LNCAP (cell line): ENCODE measurements at regions not wholly inside any gene's neighbourhood (a gene's known extent, or its start where the extent isn't known, plus 50 kb on each side); places are given as distances from the start of the nearest gene placed in this dataset.

Experiments
- TF ChIP-seq, protein P1 (sequence below): fragments of 450-650 bp; IDR thresholded peaks from 2 replicates; pipeline ENCODE4 v1.5.1; 2017; ENCODE audit warnings: mild to moderate bottlenecking

DNA sequence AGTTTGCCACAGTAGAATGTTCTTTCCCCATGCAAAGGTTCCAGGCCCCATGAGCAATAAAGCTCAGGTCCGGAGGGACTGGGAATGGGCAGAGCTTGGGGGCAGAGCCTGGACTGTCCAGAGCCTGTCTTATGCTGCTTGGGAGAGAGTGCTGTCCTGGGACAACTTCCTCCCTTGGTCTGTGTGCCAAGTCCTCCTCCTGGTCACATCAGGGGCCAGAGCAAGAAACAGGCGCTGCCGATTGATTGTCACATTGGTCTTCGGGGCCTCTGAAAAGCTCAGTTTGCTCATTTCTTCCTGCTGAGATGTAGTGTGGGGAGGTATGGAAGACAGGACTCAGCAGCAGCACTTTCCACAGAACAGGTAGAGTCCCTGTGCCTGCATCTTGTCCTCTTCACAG, 54.0 kb upstream of the FCN1 start:
- TF ChIP-seq, protein P1, sequence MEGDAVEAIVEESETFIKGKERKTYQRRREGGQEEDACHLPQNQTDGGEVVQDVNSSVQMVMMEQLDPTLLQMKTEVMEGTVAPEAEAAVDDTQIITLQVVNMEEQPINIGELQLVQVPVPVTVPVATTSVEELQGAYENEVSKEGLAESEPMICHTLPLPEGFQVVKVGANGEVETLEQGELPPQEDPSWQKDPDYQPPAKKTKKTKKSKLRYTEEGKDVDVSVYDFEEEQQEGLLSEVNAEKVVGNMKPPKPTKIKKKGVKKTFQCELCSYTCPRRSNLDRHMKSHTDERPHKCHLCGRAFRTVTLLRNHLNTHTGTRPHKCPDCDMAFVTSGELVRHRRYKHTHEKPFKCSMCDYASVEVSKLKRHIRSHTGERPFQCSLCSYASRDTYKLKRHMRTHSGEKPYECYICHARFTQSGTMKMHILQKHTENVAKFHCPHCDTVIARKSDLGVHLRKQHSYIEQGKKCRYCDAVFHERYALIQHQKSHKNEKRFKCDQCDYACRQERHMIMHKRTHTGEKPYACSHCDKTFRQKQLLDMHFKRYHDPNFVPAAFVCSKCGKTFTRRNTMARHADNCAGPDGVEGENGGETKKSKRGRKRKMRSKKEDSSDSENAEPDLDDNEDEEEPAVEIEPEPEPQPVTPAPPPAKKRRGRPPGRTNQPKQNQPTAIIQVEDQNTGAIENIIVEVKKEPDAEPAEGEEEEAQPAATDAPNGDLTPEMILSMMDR, result no peak

DNA sequence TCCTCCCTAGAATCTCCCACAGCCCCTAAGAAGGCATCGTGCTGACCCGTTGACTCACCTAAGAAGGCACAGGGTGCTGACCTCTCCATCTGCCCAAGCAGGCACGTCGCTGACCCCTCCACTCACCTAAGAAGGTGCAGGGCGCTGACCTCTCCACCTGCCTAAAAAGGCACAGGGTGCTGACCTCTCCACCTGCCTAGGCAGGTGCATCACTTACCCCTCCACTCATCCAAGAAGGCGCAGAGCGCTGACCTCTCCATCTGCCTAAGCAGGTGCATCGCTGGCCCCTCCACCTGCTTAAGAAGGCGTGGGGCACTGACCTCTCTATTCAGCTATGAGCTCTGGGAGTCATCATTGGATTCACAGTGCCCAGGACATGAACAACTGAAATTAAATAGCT, 54.4 kb upstream of the FCN1 start:
- TF ChIP-seq, protein P1, result no peak

DNA sequence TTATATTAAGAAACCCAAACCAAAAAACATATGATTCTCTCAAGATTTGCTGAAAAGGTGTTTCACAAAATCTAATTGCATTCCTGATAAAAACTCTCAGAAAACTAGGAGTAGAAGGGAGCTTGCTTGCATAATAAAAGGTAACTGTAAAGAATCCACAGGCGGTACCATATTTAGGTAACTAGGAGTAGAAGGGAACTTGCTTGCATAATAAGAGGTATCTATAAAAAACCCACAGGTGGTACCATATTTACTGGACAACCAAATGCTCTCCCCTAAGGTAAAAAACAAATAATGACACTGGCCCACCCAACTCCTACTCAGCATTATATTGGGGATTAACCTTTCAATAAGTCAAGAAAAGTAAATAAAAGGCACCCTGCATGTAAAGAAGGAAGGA, 57.5 kb upstream of the FCN1 start:
- TF ChIP-seq, protein P1, result no peak

DNA sequence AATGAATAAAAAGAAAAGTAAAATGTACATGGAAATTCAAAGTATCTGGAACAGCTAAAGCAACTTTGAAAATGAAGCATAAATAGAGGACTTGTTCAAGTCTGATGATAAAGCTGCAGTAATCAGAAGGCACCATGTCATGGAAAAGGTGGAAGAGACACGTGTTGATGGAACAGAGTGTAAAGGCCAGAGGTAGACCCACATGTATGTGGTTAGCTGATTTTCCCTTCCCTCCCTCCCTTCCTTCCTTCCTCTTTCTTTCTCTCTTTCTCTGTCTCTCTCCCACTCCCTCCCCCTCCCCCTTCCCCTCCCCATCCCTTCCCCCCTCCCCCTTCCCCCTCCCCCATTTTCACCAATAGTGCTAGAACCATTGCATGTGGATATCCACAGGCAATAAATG, 58.7 kb upstream of the FCN1 start:
- TF ChIP-seq, protein P1, result no peak

DNA sequence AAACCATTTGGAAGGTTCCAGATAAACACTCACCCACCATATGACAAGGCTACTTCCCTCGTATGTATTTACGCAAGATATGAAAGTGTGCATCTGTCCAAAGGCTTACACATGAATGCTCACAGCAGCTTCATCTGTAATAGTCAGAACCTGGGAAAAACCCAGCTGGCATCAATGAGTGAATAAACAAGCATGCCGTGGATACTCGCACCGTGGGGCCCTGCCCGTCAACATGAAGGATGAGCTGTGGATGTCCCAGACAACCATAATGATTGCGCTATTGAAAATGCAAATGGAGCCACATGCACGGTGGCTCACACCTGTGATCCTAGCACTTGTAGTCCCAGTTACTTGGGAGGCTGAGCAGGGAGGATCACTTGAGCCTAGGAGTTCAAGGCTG, 60.6 kb upstream of the FCN1 start:
- TF ChIP-seq, protein P1, result no peak

DNA sequence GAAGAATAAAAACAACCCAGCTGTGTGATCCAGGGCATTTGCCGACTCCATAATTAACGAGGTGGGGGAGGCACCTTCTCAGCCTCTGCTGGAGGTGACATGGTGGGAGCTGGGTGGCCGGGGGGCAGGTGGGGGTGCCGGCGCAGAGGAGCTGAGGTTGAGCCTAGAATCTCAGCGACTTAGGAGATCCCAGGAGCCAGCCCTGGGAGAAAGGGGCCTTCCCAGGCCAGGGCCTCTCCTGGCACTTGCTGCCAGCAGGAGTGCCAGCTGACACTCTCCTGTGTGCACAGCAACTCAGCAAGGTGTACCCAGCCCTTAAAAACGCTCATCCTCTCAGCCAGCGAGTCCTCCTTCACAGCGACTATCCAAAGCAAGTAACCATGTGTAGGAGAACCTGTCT, 62.8 kb upstream of the FCN1 start:
- TF ChIP-seq, protein P1, result no peak

DNA sequence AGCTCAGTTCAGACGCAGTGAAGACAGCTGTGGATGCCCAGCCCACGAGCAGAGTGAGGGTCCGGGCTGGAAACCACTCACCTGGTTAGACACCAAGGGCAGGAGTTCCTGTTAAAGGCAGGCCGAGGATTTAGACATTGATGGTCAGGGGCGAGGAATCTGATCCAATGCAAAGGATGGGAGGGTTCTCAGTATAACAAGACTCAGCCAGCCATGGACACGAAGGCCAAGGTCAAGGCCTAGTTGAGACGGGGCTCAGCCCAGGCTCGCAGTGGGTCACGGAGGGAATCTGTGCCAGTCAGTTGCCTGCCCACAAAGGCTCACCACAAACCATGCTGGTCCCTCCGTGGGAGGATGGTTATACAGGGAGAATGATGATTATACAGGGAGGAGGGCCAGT, 63.3 kb upstream of the FCN1 start:
- TF ChIP-seq, protein P1, result no peak

DNA sequence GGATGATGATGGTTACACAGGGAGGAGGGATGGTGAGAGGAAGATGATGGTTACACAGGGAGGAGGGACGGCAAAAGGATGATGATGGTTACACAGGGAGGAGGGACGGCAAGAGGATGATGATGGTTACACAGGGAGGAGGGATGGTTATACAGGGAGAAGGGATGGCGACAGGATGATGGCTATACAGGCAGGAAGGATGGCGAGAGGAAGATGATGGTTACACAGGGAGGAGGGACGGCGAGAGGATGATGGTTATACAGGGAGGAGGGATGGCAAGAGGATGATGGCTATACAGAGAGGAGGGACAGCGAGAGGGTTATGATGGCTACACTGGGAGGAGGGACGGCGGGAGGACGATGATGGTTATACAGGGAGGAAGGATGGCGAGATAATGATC, 64.1 kb upstream of the FCN1 start:
- TF ChIP-seq, protein P1, result no peak
